Activated T-cell treated with anti-CD3 and anti-CD28 coated beads, Interleukin-2, amount 50 U/mL, for 72 hours (primary cell): ENCODE measurements at regions not wholly inside any gene's neighbourhood (a gene's known extent, or its start where the extent isn't known, plus 50 kb on each side); places are given as distances from the start of the nearest gene placed in this dataset.
"Not testable (repeated sequence)": the region's sequence is repeated elsewhere in the genome, so short reads cannot be mapped to it uniquely, and the experiment has no call there.

Experiments used
- ATAC-seq, 2 donors: fragments of 150-1000 bp; cut with Tn5 transposase; replicated peaks in 1 of 2; 2 replicates each; pipeline ENCODE4 v1.10.0; 2021; ENCODE audit warnings: moderate library complexity in 2 of 2, mild to moderate bottlenecking in 1 of 2
- DNase-seq, 2 donors: peaks; one replicate each; pipeline ENCODE4 v3.0.0; 2021 to 2022; ENCODE audit warnings: mixed read lengths in 1 of 2
- H3K27ac Mint-ChIP-seq: one replicate; pipeline ENCODE4 v1.8.0; 2022; ENCODE audit warnings: mild to moderate bottlenecking, moderate library complexity, mixed read lengths
- H3K27me3 Mint-ChIP-seq: one replicate; pipeline ENCODE4 v1.8.0; 2022; ENCODE audit warnings: low read depth, mixed read lengths
- H3K36me3 Mint-ChIP-seq, 2 donors: one replicate each; pipeline ENCODE4 v1.8.0; 2022; ENCODE audit warnings: mixed read lengths in 2 of 2, mild to moderate bottlenecking in 1 of 2; ENCODE audit not compliant: insufficient read depth in 2 of 2
- H3K4me1 Mint-ChIP-seq: one replicate; pipeline ENCODE4 v1.8.0; 2022; ENCODE audit warnings: low read depth, mixed read lengths
- H3K4me3 Mint-ChIP-seq, 2 donors: one replicate each; pipeline ENCODE4 v1.8.0; 2022; ENCODE audit warnings: mild to moderate bottlenecking in 2 of 2, mixed read lengths in 2 of 2, moderate library complexity in 2 of 2
- H3K9me3 Mint-ChIP-seq, 2 donors: one replicate each; pipeline ENCODE4 v1.8.0; 2022; ENCODE audit warnings: mixed read lengths in 2 of 2

DNA sequence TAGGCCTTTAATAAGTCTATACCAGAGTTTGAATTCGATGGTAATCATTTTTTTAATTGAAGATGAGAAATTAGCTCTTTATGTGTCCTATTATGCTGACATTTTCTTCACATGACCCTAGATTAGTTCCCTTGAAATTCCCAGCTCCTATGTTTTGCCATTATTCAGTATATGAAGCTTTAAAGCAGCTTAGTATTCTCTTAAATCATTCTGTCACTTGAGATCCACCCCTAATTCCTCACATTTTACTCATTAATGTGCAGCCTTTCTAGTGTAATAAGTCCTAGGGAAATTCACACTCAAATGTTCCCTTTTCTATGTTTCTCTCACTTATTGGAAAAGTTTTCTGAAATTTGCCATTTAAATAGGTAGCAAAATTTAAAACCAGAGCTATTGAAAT is 704.5 kb upstream of the B3GALT2 start:
- Mint-ChIP-seq H3K27me3 (no peaks in the 10 kb centered on the region), H3K9me3 (peaks cover 5% of the 10 kb centered on the region in 2 donors)
- DNase-seq = no peak

DNA sequence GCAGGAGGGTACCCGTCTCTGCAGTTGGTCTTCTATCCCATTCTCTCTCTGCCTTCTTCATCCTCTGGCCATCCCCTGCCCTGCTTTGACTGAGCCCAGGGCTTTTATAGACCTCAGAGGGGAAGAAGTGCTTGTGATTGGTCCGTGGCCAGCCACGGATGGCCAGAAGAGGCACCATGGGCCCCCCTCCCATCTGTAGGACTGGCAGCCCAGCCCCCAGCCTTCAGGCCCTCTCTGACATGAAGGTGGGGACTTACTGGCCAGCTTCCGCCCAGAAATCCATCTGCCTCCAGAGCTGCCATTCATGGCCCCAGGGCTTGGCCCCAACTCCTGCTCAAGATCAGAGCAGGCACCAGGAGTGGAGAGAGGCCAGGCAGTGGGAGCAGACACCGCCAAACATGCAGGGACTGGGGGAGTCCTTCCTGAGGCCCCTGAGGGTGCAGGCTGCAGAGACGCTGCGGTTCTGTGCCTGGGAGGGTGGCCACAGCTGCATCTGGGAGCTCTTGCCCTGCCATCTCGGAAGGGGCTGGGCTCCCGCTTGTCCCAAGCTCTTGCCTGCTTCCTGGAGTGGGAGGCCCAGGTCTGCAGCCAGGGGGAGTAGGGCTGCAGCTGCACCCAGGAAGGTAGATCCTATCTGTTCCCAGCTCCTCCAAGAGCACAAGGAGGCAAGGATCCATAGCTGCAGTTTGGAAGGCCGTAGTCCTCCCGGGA is 698.6 kb upstream of the B3GALT2 start:
- no peaks in the 10 kb centered on the region for H3K4me1 Mint-ChIP-seq
- H3K9me3 Mint-ChIP-seq = peaks cover 5% of the 10 kb centered on the region in 2 donors
- no peak for ATAC-seq
- no peak for DNase-seq
- peaks cover 3 to 5% of the 10 kb centered on the region in 2 donors for H3K36me3 Mint-ChIP-seq
- H3K4me3 Mint-ChIP-seq = no peak overlapping the region
- H3K27ac Mint-ChIP-seq = no peak overlapping the region
- no peaks in the 10 kb centered on the region for H3K27me3 Mint-ChIP-seq

More for the DNA sequence above, 704.5 kb upstream of the B3GALT2 start:
- Mint-ChIP-seq H3K4me3 (no peak overlapping the region), H3K36me3 (peaks cover 3 to 5% of the 10 kb centered on the region in 2 donors), H3K4me1 (no peaks in the 10 kb centered on the region), H3K27ac (no peak overlapping the region)
- no peak for ATAC-seq

DNA sequence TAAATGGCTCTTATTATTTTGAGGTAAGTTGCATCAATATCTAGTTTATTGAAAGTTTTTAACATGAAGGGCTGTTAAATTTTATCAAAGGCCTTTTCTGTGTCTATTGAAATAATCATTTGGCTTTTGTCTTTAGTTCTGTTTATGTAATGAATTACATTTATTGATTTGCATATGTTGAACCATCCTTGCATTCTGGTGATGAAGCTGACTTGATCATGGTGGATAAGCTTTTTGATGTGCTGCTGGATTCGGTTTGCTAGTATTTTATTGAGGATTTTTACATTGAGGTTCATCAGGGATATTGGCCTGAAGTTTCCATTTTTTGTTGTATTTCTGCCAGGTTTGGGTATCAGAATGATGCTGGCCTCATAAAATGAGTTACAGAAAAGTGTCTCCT is 691.5 kb upstream of the B3GALT2 start:
- not testable (repeated sequence) for H3K4me1 Mint-ChIP-seq, H3K27ac Mint-ChIP-seq, H3K27me3 Mint-ChIP-seq, H3K4me3 Mint-ChIP-seq, ATAC-seq, DNase-seq
- peaks cover 13 to 16% of the 10 kb centered on the region in 2 donors for H3K36me3 Mint-ChIP-seq
- peaks cover 17 to 19% of the 10 kb centered on the region in 2 donors for H3K9me3 Mint-ChIP-seq

DNA sequence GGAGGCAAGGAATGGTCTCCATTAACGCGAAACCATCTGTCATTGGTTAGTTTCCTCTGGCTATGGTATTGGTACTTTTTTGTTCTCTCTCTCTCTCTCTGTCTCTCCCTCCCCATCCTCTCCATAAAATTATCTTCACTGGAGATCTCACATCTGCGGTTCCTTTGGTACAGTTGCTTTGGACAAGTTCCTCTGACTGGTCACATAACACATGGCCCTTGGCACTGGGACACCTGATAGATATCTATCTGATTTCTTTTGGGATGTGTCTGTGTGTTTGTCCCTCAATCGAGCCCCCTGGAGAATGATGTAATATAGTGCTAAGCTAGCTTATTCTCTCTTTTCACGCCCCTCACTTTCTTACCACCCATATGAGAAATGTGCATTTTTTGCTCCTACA is 682.0 kb upstream of the B3GALT2 start:
- no peak overlapping the region for H3K4me3 Mint-ChIP-seq
- no peak for DNase-seq
- no peaks in the 10 kb centered on the region for H3K4me1 Mint-ChIP-seq
- no peak for ATAC-seq
- H3K9me3 Mint-ChIP-seq = peaks cover 4 to 9% of the 10 kb centered on the region in 2 donors
- H3K36me3 Mint-ChIP-seq = peaks cover 5 to 6% of the 10 kb centered on the region in 2 donors
- no peak overlapping the region for H3K27ac Mint-ChIP-seq
- no peaks in the 10 kb centered on the region for H3K27me3 Mint-ChIP-seq

DNA sequence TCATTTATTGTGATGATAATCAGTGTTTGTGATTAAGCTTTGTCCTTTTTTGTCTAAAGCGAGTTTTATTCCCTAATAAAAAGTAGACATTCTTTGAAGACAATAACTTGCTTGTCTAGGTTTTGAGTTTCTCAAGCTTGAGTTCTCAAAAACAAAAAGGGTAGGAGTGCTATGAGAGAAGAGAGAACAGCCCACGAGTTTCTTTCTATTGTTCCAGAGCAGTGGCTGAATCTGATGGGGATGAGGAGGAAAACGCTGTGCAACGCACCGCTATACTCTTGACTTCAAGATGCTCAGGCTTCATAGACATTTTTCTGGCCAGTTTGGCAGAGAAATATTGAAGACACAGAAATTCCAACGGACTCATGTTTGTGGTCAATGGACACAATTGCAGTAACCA is 669.8 kb upstream of the B3GALT2 start:
- H3K27ac Mint-ChIP-seq = no peak overlapping the region
- H3K4me1 Mint-ChIP-seq = peaks cover 5% of the 10 kb centered on the region
- no peak overlapping the region for H3K4me3 Mint-ChIP-seq
- DNase-seq (no peak), ATAC-seq (no peak)
- peaks cover 1 to 6% of the 10 kb centered on the region in 2 donors for H3K9me3 Mint-ChIP-seq
- H3K27me3 Mint-ChIP-seq = no peaks in the 10 kb centered on the region
- no peaks in the 10 kb centered on the region for H3K36me3 Mint-ChIP-seq

DNA sequence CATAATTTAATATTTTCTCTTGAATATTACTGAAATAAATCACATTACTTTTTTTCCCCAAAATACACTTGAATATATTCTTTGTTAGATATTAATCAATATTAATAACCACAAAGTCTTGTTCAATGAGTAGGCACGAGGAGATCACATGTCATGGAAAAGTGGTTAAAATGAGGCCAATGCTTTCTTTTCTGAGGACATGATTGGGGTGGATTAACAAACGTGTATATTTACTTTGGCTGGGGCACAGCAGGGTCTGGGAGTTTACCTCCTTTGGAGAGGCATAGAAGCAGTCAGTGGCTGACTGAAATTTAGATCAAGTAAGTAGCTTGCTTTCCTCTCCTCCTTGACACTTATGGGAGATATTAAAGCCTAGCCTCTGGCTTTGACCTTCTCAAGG is 664.3 kb upstream of the B3GALT2 start:
- Mint-ChIP-seq H3K4me3 (no peak overlapping the region), H3K27ac (no peak overlapping the region), H3K27me3 (no peaks in the 10 kb centered on the region), H3K4me1 (peaks cover 5% of the 10 kb centered on the region), H3K36me3 (peaks cover 0 to under 1% of the 10 kb centered on the region in 2 donors), H3K9me3 (peaks cover 1 to 6% of the 10 kb centered on the region in 2 donors)
- ATAC-seq (no peak), DNase-seq (no peak)

DNA sequence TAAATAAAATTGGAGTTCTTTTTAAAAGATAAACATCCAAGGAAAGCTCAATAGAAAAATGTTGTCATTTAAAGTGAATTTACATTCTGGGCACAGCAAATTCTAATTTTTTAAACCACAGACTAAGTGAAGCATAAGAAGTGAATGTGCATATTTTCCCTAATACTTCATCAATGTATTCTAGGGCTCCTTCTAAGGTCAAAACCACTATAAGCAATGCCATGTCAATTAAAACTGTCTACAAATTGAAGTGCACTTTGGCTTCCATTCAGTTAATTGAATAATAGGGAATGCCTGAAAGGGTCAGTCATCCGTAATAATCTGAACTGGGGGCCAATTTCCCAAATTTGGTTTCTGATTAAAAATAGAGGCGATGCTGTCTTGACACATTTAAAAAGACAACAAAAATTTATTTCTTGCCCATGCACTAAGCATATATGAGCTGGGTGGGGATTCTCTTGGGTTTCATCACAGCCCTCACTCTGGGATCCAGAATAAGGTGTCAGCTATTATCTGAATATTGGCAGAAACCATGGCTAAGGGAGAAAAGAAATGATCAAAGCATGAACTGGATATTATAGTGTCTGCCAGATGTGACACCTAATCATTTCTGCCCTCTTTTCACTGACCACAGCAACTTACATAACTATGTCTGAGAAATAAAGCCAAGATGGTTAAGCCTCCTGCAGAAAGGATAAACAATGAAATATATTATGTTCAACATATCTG is 660.6 kb upstream of the B3GALT2 start:
- peaks cover 0 to 3% of the 10 kb centered on the region in 2 donors for H3K9me3 Mint-ChIP-seq
- peaks cover 0 to 2% of the 10 kb centered on the region in 2 donors for H3K36me3 Mint-ChIP-seq
- no peaks in the 10 kb centered on the region for H3K4me1 Mint-ChIP-seq
- ATAC-seq = no peak
- H3K4me3 Mint-ChIP-seq = no peak overlapping the region
- no peak overlapping the region for H3K27ac Mint-ChIP-seq
- no peak for DNase-seq
- H3K27me3 Mint-ChIP-seq = no peaks in the 10 kb centered on the region

DNA sequence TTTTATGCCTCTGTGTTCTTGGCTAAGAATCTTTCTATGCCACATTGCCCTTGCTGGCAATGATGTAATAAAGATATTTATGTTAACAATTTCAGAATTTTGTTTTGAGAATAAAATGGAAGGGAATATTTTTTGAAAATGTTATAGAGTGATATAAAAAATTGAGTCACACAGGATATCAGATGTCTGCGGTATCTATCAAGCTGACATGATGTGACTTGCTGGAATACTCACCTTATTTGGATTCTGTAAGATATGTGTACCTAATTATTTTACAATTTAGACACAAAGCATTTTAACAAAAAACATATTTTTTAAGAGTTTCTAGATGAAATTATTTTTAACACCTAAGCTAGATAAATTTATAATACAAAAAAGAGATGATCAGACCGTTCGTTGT is 660.0 kb upstream of the B3GALT2 start:
- H3K27me3 Mint-ChIP-seq = no peaks in the 10 kb centered on the region
- H3K27ac Mint-ChIP-seq = no peak overlapping the region
- peaks cover 0 to 3% of the 10 kb centered on the region in 2 donors for H3K9me3 Mint-ChIP-seq
- H3K4me1 Mint-ChIP-seq = no peaks in the 10 kb centered on the region
- no peak for DNase-seq
- H3K36me3 Mint-ChIP-seq = peaks cover 0 to 2% of the 10 kb centered on the region in 2 donors
- ATAC-seq = no peak
- no peak overlapping the region for H3K4me3 Mint-ChIP-seq

DNA sequence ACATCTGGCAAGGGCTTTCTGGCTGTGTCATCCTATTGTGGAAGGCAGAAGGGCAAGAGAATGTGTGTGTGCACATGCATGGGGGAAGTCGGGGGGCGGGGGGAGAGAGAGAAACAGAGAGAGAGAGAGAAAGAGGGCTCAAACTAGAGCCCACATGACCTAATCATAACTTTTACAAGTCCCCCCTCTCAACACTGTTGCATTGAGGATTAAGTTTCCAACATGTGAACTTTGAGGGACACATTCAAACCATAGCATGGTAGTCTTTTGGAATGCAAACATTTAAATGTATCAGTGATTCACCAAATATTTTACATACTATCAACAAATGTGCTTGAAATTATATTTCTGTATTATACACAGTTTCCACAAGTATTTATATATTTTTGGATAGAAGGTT is 655.4 kb upstream of the B3GALT2 start:
- Mint-ChIP-seq H3K4me1 (no peaks in the 10 kb centered on the region), H3K4me3 (no peak overlapping the region), H3K9me3 (peaks cover 0 to 3% of the 10 kb centered on the region in 2 donors), H3K27ac (no peak overlapping the region), H3K27me3 (no peaks in the 10 kb centered on the region), H3K36me3 (peaks cover 0 to 2% of the 10 kb centered on the region in 2 donors)
- DNase-seq (no peak), ATAC-seq (no peak)

DNA sequence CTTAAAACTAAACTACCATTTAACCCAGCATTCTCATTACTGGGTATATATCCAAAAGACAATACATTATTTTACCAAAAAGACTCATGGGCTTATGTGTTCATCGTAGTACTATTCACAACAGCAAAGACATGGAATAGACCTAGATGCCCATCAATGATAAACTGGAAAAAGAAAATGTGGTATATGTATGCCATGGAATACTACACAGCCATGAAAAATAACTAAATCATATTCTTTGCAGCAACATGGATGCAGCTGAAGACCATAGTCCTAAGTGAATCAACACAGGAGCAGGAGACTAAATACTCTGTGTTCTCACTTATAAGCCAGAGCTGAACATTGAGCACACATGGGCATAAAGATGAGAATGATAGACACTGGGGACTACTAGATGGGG is 645.1 kb upstream of the B3GALT2 start:
- Mint-ChIP-seq H3K36me3 (peaks cover 0 to 9% of the 10 kb centered on the region in 2 donors), H3K4me3 (no peak overlapping the region), H3K27me3 (no peaks in the 10 kb centered on the region), H3K9me3 (peaks cover 11 to 13% of the 10 kb centered on the region in 2 donors), H3K4me1 (no peaks in the 10 kb centered on the region), H3K27ac (no peak overlapping the region)
- no peak for ATAC-seq
- DNase-seq = no peak

DNA sequence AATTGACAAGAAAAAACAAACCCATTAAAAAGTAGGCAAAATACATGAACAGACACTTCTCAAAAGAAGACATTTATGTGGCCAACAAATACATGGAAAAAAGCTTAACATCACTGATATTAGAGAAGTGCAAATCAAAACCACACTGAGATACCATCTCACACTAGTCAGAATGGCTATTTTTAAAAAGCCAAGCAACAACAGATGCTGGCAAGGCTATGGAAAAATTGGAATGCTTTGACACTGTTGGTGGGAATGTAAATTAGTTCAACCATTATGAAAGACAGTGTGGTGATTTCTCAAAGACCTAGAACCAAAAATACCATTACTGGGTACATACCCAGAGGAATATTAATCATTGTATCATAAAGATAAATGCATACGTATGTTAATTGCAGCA is 641.1 kb upstream of the B3GALT2 start:
- Mint-ChIP-seq H3K27me3 (no peaks in the 10 kb centered on the region), H3K4me3 (no peak overlapping the region), H3K4me1 (no peaks in the 10 kb centered on the region), H3K9me3 (peaks cover 13 to 15% of the 10 kb centered on the region in 2 donors), H3K27ac (no peak overlapping the region), H3K36me3 (peaks cover 4 to 8% of the 10 kb centered on the region in 2 donors)
- no peak for ATAC-seq
- no peak for DNase-seq

DNA sequence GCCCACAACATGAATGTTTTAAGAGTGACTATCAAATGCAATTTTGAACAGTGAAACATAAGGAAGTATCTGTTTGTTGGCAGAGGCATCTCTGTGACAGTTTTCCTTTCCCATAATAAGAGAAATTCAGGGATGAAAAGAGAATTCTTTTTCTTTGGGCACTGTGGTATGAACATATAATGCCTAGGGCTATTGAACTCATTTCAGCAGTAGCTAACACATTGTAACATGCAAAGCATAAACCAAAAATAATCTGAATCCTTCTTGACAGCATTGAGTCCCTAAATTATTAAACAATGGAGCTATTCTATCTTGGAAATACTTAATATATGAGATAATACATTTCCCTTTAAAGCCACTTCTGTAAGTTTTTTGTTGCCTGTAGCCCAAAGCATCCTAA is 633.0 kb upstream of the B3GALT2 start:
- Mint-ChIP-seq H3K27me3 (no peaks in the 10 kb centered on the region), H3K4me3 (no peak overlapping the region), H3K9me3 (peaks cover 7% of the 10 kb centered on the region in 2 donors), H3K27ac (no peak overlapping the region), H3K4me1 (no peaks in the 10 kb centered on the region), H3K36me3 (peaks cover 0 to 4% of the 10 kb centered on the region in 2 donors)
- ATAC-seq (no peak), DNase-seq (no peak)

DNA sequence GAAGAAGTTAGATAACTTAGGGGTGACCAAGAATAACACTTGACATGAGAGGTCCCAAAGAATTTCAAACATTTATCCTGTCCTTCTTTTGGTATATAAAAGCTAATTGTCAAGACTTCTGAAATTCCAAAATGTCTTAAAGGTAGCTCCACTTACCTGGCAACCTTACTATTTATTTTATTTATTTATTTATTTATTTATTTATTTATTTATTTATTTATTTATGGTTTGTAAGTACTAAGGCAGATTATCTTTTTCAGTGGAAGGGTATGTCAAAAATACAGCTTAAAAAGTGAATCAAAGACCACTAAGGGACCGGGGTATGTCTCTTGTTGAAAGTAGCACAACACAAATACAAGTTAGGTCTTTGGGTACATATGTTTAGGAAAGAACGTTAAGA is 620.8 kb upstream of the B3GALT2 start:
- no peak for DNase-seq
- Mint-ChIP-seq H3K4me1 (peaks cover 11% of the 10 kb centered on the region), H3K27ac (no peak overlapping the region), H3K36me3 (peaks cover 2 to 3% of the 10 kb centered on the region in 2 donors), H3K9me3 (peaks cover 2% of the 10 kb centered on the region in 2 donors), H3K27me3 (no peaks in the 10 kb centered on the region), H3K4me3 (no peak overlapping the region)
- ATAC-seq = no peak
